ENCODE measurements at regions not wholly inside any gene's neighbourhood (a gene's known extent, or its start where the extent isn't known, plus 50 kb on each side); places are given as distances from the start of the nearest gene placed in this dataset.
"Not testable (repeated sequence)": the region's sequence is repeated elsewhere in the genome, so short reads cannot be mapped to it uniquely, and the experiment has no call there.

DNA sequence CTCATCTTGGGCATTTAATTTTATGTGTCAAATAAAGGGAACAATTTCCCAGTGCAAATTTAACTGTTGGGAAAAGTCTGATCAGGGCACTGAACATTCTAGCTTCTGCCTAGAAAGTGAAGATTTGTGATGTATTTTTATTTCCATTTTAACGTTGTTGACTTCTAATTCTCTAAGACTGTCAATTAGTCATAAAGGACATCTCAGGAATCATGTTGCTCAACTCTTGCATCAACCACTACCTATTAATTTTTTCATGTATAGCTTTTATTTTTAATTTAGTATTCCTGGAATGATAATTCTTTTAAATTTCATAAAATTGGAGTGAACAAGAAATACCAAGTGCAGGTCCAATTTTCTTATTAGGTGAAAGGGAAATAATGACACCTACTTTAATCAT, 87.9 kb upstream of the METAP2 start:
- Histone ChIP-seq H3K36me3 (ENCODE audit: control insufficient read depth in 2 of 2, insufficient read depth in 1 of 2, low read length in 2 of 2) (no peaks in the 10 kb centered on the region), H3K4me3 (ENCODE audit: low read depth, low read length) (no peak overlapping the region), H3K27ac (ENCODE audit: extremely low read depth, low read depth, low read length) (no peak overlapping the region), H3K4me1 (ENCODE audit: control insufficient read depth, insufficient read depth, low read length) (no peaks in the 10 kb centered on the region), H3K9me3 (ENCODE audit: control insufficient read depth, insufficient read depth, low read depth, low read length) (no peaks in the 10 kb centered on the region)
- TF ChIP-seq KLF1 (tag by site-specific recombination; IDR thresholded peaks at IDR 0.05) (no peak), ZNF629 (tag by site-specific recombination; IDR thresholded peaks at IDR 0.05) (no peak), ZNF701 (tag by site-specific recombination; IDR thresholded peaks at IDR 0.05) (no peak), ZSCAN16 (tag by site-specific recombination; IDR thresholded peaks at IDR 0.05) (no peak), ZNF19 (tag by site-specific recombination; IDR thresholded peaks at IDR 0.05; ENCODE audit: low read depth) (no peak), ZNF596 (tag by site-specific recombination; IDR thresholded peaks at IDR 0.05) (no peak), ZFP69B (tag by site-specific recombination; IDR thresholded peaks at IDR 0.05) (no peak), HOXD13 (CRISPR knock-in tag; IDR thresholded peaks at IDR 0.05; ENCODE audit: borderline replicate concordance) (no peak)
- TF ChIP-seq, protein P1, sequence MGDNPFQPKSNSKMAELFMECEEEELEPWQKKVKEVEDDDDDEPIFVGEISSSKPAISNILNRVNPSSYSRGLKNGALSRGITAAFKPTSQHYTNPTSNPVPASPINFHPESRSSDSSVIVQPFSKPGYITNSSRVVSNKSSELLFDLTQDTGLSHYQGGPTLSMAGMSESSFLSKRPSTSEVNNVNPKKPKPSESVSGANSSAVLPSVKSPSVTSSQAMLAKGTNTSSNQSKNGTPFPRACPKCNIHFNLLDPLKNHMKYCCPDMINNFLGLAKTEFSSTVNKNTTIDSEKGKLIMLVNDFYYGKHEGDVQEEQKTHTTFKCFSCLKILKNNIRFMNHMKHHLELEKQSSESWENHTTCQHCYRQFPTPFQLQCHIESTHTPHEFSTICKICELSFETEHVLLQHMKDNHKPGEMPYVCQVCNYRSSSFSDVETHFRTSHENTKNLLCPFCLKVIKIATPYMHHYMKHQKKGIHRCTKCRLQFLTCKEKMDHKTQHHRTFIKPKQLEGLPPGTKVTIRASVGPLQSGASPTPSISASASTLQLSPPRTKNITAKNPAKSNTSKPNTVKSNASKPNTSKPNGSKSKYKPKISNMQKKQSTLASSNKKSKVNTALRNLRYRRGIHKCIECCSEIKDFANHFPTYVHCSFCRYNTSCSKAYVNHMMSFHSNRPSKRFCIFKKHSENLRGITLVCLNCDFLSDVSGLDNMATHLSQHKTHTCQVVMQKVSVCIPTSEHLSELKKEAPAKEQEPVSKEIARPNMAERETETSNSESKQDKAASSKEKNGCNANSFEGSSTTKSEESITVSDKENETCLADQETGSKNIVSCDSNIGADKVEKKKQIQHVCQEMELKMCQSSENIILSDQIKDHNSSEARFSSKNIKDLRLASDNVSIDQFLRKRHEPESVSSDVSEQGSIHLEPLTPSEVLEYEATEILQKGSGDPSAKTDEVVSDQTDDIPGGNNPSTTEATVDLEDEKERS (tag by site-specific recombination; IDR thresholded peaks at IDR 0.05), result no peak
- CTCF ChIA-PET, result no interaction called here
- POLR2A ChIA-PET, result no interaction called here

DNA sequence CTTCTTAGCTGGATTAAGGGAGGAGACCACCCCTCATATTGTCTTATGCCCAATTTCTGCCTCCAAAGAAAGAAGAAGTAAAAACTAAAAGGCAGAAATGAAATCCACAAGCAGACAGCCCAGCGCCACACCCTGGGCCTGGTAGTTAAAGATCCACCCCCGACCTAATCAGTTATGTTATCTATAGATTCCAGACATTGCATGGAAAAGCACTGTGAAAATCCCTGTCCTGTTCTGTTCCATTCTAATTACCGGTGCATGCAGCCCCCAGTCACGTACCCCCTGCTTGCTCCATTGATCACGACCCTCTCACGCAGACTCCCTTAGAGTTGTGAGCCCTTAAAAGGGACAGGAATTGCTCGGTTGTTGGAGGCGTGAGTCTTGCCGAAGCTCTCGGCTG, 85.7 kb upstream of the METAP2 start:
- H3K27ac ChIP-seq (ENCODE audit: extremely low read depth, low read depth, low read length); H3K36me3 ChIP-seq (ENCODE audit: control insufficient read depth in 2 of 2, insufficient read depth in 1 of 2, low read length in 2 of 2); CTCF ChIA-PET; H3K4me3 ChIP-seq (ENCODE audit: low read depth, low read length); POLR2A ChIA-PET; H3K4me1 ChIP-seq (ENCODE audit: control insufficient read depth, insufficient read depth, low read length); H3K9me3 ChIP-seq (ENCODE audit: control insufficient read depth, insufficient read depth, low read depth, low read length): not testable (repeated sequence)

DNA sequence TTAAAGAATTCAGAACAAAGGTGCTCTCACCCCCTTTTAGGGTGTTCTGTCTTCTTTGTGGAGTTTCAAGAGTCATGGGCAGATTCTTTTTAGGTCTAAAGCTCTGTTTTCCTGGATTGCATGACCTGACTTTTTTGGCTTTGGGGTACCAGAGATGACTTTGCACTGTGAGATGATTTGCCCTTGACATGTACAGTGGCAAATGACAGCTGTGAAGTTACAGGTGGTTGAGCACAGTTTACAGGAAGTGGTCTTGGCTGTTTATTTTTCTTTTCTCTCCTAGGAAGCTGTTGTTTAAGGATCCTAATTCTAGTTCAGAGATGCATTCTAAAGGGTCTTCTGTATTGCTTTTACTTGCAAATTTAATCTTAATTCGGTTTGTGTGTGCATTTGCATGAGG, 83.8 kb upstream of the METAP2 start:
- ChIA-PET POLR2A (no interaction called here), CTCF (interaction anchor here (0.8 to 1.0 kb wide), 2 partner anchors 22 to 81 kb away, joined by 3 read pairs; no protein-coding TSS in a partner anchor)
- H3K27ac ChIP-seq (ENCODE audit: extremely low read depth, low read depth, low read length), result no peak overlapping the region
- no peak overlapping the region for H3K4me3 ChIP-seq (ENCODE audit: low read depth, low read length)
- TF ChIP-seq EGR2 (tag by site-specific recombination; IDR thresholded peaks at IDR 0.05; ENCODE audit: low read depth) (no peak), ZBTB20 (tag by site-specific recombination; IDR thresholded peaks at IDR 0.05) (no peak), ZSCAN18 (tag by site-specific recombination; IDR thresholded peaks at IDR 0.05) (no peak), SCRT2 (tag by site-specific recombination; IDR thresholded peaks at IDR 0.05) (peak; percentile 50), ZNF248 (tag by site-specific recombination; IDR thresholded peaks at IDR 0.05) (no peak), ZNF23 (tag by site-specific recombination; IDR thresholded peaks at IDR 0.05; ENCODE audit: borderline replicate concordance) (no peak), REPIN1 (tag by site-specific recombination; IDR thresholded peaks at IDR 0.05; ENCODE audit: low read depth) (no peak), ZNF558 (tag by site-specific recombination; IDR thresholded peaks at IDR 0.05) (no peak)
- H3K9me3 ChIP-seq (ENCODE audit: control insufficient read depth, insufficient read depth, low read depth, low read length), result no peaks in the 10 kb centered on the region
- no peaks in the 10 kb centered on the region for H3K36me3 ChIP-seq (ENCODE audit: control insufficient read depth in 2 of 2, insufficient read depth in 1 of 2, low read length in 2 of 2)
- no peaks in the 10 kb centered on the region for H3K4me1 ChIP-seq (ENCODE audit: control insufficient read depth, insufficient read depth, low read length)

Measured in HEK293 (cell line).